Gastrocnemius medialis (tissue), 4 donors: ENCODE measurements at regions not wholly inside any gene's neighbourhood (a gene's known extent, or its start where the extent isn't known, plus 50 kb on each side); places are given as distances from the start of the nearest gene placed in this dataset.

Source experiments
- ATAC-seq, 2 donors: fragments of 150-250 bp; one replicate each; pipeline ENCODE4 v1.9.1; 2016
- DNase-seq, 2 donors: peaks; one replicate each; pipeline ENCODE4 v3.0.0-alpha.2; 2019
- H3K27ac ChIP-seq, 4 donors: fragments of 200-600 bp; sonication (generic); 1 replicate in 1 of 4; 2 replicates in 3 of 4; pipeline ENCODE4 v1.5.1; 2016 to 2018; ENCODE audit warnings: mild to moderate bottlenecking in 2 of 4, moderate library complexity in 1 of 4
- H3K27me3 ChIP-seq, 3 donors: fragments of 200-600 bp; sonication (generic) in 2 of 3; 1 replicate in 1 of 3; 2 replicates in 2 of 3; pipeline versions ENCODE4 v1.5.1 to v1.6.0; 2016 to 2019; ENCODE audit warnings: mild to moderate bottlenecking in 1 of 3, moderate library complexity in 1 of 3
- H3K36me3 ChIP-seq, 2 donors: fragments of 200-600 bp; sonication (generic) in 1 of 2; one replicate each; pipeline ENCODE4 v1.5.1; 2017 to 2018
- H3K4me1 ChIP-seq, 2 donors: fragments of 200-600 bp; sonication (generic) in 1 of 2; one replicate each; pipeline ENCODE4 v1.5.1; 2016 to 2017; ENCODE audit warnings: mild to moderate bottlenecking in 2 of 2
- H3K4me3 ChIP-seq, 4 donors: fragments of 200-600 bp; sonication (generic) in 3 of 4; 1 replicate in 1 of 4; 2 replicates in 3 of 4; pipeline ENCODE4 v1.5.1; 2016 to 2019; ENCODE audit warnings: mild to moderate bottlenecking in 2 of 4
- H3K9me3 ChIP-seq, 3 donors: fragments of 200-600 bp; sonication (generic) in 2 of 3; 1 replicate in 1 of 3; 2 replicates in 2 of 3; pipeline ENCODE4 v1.5.1; 2016 to 2019
- CTCF ChIP-seq, 5 experiments: fragments of 450-650 bp in 3 of 5; fragments of 200-600 bp in 2 of 5; sonication (generic) in 2 of 5; IDR thresholded peaks in 4 of 5; conservative IDR thresholded peaks in 1 of 5; 1 replicate in 4 of 5; 2 replicates in 1 of 5; pipeline ENCODE4 v1.5.1; 2016 to 2019; ENCODE audit warnings: antibody characterized with exemption in 5 of 5, mild to moderate bottlenecking in 3 of 5, moderate library complexity in 3 of 5
- POLR2A ChIP-seq, 2 donors: fragments of 450-650 bp; IDR thresholded peaks; one replicate each; pipeline ENCODE4 v1.6.1; 2017; ENCODE audit warnings: antibody characterized with exemption in 2 of 2, mild to moderate bottlenecking in 2 of 2, moderate library complexity in 2 of 2
- in situ Hi-C, 4 donors: fragments of 200-750 bp; cut with MboI; loops; one replicate each; pipeline versions ENCODE4 v1.15.0 to v1.8.0; 2017; ENCODE audit warnings: low sequenced_read_pairs in 4 of 4
- intact Hi-C: fragments of 100-400 bp; cut with DNase I; formaldehyde crosslinking; loops from one replicate; pipeline ENCODE4 v1.15.1; 2023; ENCODE audit warnings: low total_unique reads

- TF ChIP-seq CTCF (IDR thresholded peaks at IDR 0.05 in 4 of 5, conservative IDR thresholded peaks at IDR 0.05 in 1 of 5) (no peak), POLR2A (IDR thresholded peaks at IDR 0.05) (no peak)
- Histone ChIP-seq H3K27me3 (no peaks in the 10 kb centered on the region), H3K27ac (no peak overlapping the region), H3K36me3 (no peaks in the 10 kb centered on the region), H3K9me3 (peaks cover 0 to 5% (median 0%) of the 10 kb centered on the region in 3 donors), H3K4me3 (no peak overlapping the region), H3K4me1 (no peaks in the 10 kb centered on the region)
- no peak for DNase-seq
- intact Hi-C loops = no loop called here
- in situ Hi-C loops = no loop called here
- ATAC-seq = no peak
These were observed 458.8 kb downstream of the SPATA31D1 start for GRCh38 chr9:82447343-82447742.

- no peak for TF ChIP-seq POLR2A (IDR thresholded peaks at IDR 0.05)
- no peak for TF ChIP-seq CTCF (IDR thresholded peaks at IDR 0.05 in 4 of 5, conservative IDR thresholded peaks at IDR 0.05 in 1 of 5)
- DNase-seq (no peak), ATAC-seq (no peak)
- H3K4me1 ChIP-seq = no peaks in the 10 kb centered on the region
- no peak overlapping the region for H3K4me3 ChIP-seq
- peaks cover 0 to 5% (median 0%) of the 10 kb centered on the region in 3 donors for H3K9me3 ChIP-seq
- in situ Hi-C loops = no loop called here
- no peaks in the 10 kb centered on the region for H3K36me3 ChIP-seq
- intact Hi-C loops = no loop called here
- H3K27me3 ChIP-seq = no peaks in the 10 kb centered on the region
- H3K27ac ChIP-seq = no peak overlapping the region
These were observed 461.4 kb downstream of the SPATA31D1 start for GRCh38 chr9:82449986-82450385.

GRCh38 chr9:82454509-82455190 lies 466.1 kb downstream of the SPATA31D1 start:
- H3K4me3 ChIP-seq = no peak overlapping the region
- H3K9me3 ChIP-seq = no peaks in the 10 kb centered on the region
- no peaks in the 10 kb centered on the region for H3K36me3 ChIP-seq
- ATAC-seq (no peak), DNase-seq (no peak)
- no peaks in the 10 kb centered on the region for H3K4me1 ChIP-seq
- in situ Hi-C loops = no loop called here
- no peak overlapping the region for H3K27ac ChIP-seq
- intact Hi-C loops = no loop called here
- H3K27me3 ChIP-seq = no peaks in the 10 kb centered on the region
- no peak for TF ChIP-seq CTCF (IDR thresholded peaks at IDR 0.05 in 4 of 5, conservative IDR thresholded peaks at IDR 0.05 in 1 of 5)
- TF ChIP-seq POLR2A (IDR thresholded peaks at IDR 0.05) = no peak

- Histone ChIP-seq H3K9me3 (no peaks in the 10 kb centered on the region), H3K27ac (no peak overlapping the region), H3K36me3 (no peaks in the 10 kb centered on the region), H3K27me3 (no peaks in the 10 kb centered on the region), H3K4me3 (no peak overlapping the region), H3K4me1 (no peaks in the 10 kb centered on the region)
- TF ChIP-seq POLR2A (IDR thresholded peaks at IDR 0.05) (no peak), CTCF (IDR thresholded peaks at IDR 0.05 in 4 of 5, conservative IDR thresholded peaks at IDR 0.05 in 1 of 5) (no peak)
- DNase-seq = no peak
- ATAC-seq = no peak
- intact Hi-C loops = no loop called here
- in situ Hi-C loops = no loop called here
These were observed 468.1 kb downstream of the SPATA31D1 start for GRCh38 chr9:82456642-82457041.

- intact Hi-C loops (no loop called here), in situ Hi-C loops (no loop called here)
- Histone ChIP-seq H3K36me3 (no peaks in the 10 kb centered on the region), H3K4me1 (no peaks in the 10 kb centered on the region), H3K9me3 (no peaks in the 10 kb centered on the region), H3K27me3 (no peaks in the 10 kb centered on the region), H3K4me3 (no peak overlapping the region), H3K27ac (no peak overlapping the region)
- no peak for DNase-seq
- no peak for ATAC-seq
- TF ChIP-seq POLR2A (IDR thresholded peaks at IDR 0.05) (no peak), CTCF (IDR thresholded peaks at IDR 0.05 in 4 of 5, conservative IDR thresholded peaks at IDR 0.05 in 1 of 5) (no peak)
These were observed 468.7 kb downstream of the SPATA31D1 start for GRCh38 chr9:82457298-82457697.
